Mucosa of descending colon (tissue), 3 donors: ENCODE measurements at regions not wholly inside any gene's neighbourhood (a gene's known extent, or its start where the extent isn't known, plus 50 kb on each side); places are given as distances from the start of the nearest gene placed in this dataset.

Experiments used
- ATAC-seq: fragments of 200-7000 bp; cut with Tn5 transposase; one replicate; pipeline ENCODE4 v1.9.1; 2020; ENCODE audit warnings: mild to moderate bottlenecking, moderate library complexity
- DNase-seq, 3 donors: peaks; one replicate each; pipeline ENCODE4 v3.0.0-alpha.2; 2020
- H3K36me3 ChIP-seq: fragments of 200-600 bp; one replicate; pipeline ENCODE4 v1.8.0; 2021; ENCODE audit warnings: low read depth, mild to moderate bottlenecking
- H3K4me1 ChIP-seq: fragments of 200-600 bp; one replicate; pipeline ENCODE4 v1.8.0; 2021; ENCODE audit warnings: low read depth, mild to moderate bottlenecking
- H3K4me3 ChIP-seq: fragments of 200-600 bp; one replicate; pipeline ENCODE4 v1.8.0; 2021; ENCODE audit warnings: mild to moderate bottlenecking
- H3K9me3 ChIP-seq: fragments of 200-600 bp; one replicate; pipeline ENCODE4 v1.8.0; 2021; ENCODE audit warnings: mild to moderate bottlenecking
- CTCF ChIP-seq: fragments of 200-600 bp; IDR thresholded peaks from one replicate; pipeline ENCODE4 v1.8.0; 2022; ENCODE audit warnings: antibody characterized with exemption, mild to moderate bottlenecking
- intact Hi-C, 2 donors: fragments of 100-400 bp; cut with DNase I in 1 of 2; cut with micrococcal nuclease in 1 of 2; formaldehyde crosslinking; loops; one replicate each; pipeline versions ENCODE4 v1.11.0 to v1.11.1; 2022; cut with DNase I, micrococcal nuclease
- donor health status: DM: no; HTN: no; CAD: no; lungs with moderate emphysema.
- donor health status: DM: no; HTN: no; CAD: no.
- donor health status: DM: no; HTN: yes; CAD: no.

GRCh38 chr2:62313449-62314227, 117.7 kb downstream of the B3GNT2 start:
- DNase-seq = no peak
- no peak overlapping the region for H3K4me3 ChIP-seq

GRCh38 chr2:62309465-62310091, 113.7 kb downstream of the B3GNT2 start:
- no peak for TF ChIP-seq CTCF
- peaks cover 34% of the 10 kb centered on the region for H3K4me1 ChIP-seq
- H3K4me3 ChIP-seq = no peak overlapping the region
- H3K9me3 ChIP-seq = no peaks in the 10 kb centered on the region
- ATAC-seq = no peak
- no peak for DNase-seq
- no peaks in the 10 kb centered on the region for H3K36me3 ChIP-seq
- intact Hi-C loops = no loop called here

More at GRCh38 chr2:62313449-62314227, 117.7 kb downstream of the B3GNT2 start:
- intact Hi-C loops = no loop called here
- Histone ChIP-seq H3K9me3 (no peaks in the 10 kb centered on the region), H3K4me1 (no peaks in the 10 kb centered on the region), H3K36me3 (no peaks in the 10 kb centered on the region)
- peak; percentile 72 for ATAC-seq
- TF ChIP-seq CTCF = no peak

- DNase-seq (no peak), ATAC-seq (no peak)
- intact Hi-C loops = no loop called here
- Histone ChIP-seq H3K4me3 (no peak overlapping the region), H3K4me1 (peaks cover 36% of the 10 kb centered on the region), H3K9me3 (no peaks in the 10 kb centered on the region), H3K36me3 (no peaks in the 10 kb centered on the region)
- no peak for TF ChIP-seq CTCF
Measured at GRCh38 chr2:62309081-62309464, 113.2 kb downstream of the B3GNT2 start.

GRCh38 chr2:62307469-62308389, 111.8 kb downstream of the B3GNT2 start:
- Histone ChIP-seq H3K4me3 (no peak overlapping the region), H3K36me3 (no peaks in the 10 kb centered on the region), H3K4me1 (peaks cover 36% of the 10 kb centered on the region), H3K9me3 (no peaks in the 10 kb centered on the region)
- peak; percentile 75 to 79 (median 76) for DNase-seq
- no peak for TF ChIP-seq CTCF
- ATAC-seq = peak; percentile 76
- intact Hi-C loops = no loop called here

GRCh38 chr2:62306751-62307468, 111.0 kb downstream of the B3GNT2 start:
- ATAC-seq (peak; percentile 20), DNase-seq (peak in 2 of 3 donors; percentile 42 to 49)
- no peaks in the 10 kb centered on the region for H3K36me3 ChIP-seq
- H3K9me3 ChIP-seq = no peaks in the 10 kb centered on the region
- TF ChIP-seq CTCF = no peak
- intact Hi-C loops = no loop called here
- H3K4me3 ChIP-seq = no peak overlapping the region
- H3K4me1 ChIP-seq = peaks cover 36% of the 10 kb centered on the region
